ENCODE measurements at regions not wholly inside any gene's neighbourhood (a gene's known extent, or its start where the extent isn't known, plus 50 kb on each side); places are given as distances from the start of the nearest gene placed in this dataset.
"Not testable (repeated sequence)": the region's sequence is repeated elsewhere in the genome, so short reads cannot be mapped to it uniquely, and the experiment has no call there.

DNA sequence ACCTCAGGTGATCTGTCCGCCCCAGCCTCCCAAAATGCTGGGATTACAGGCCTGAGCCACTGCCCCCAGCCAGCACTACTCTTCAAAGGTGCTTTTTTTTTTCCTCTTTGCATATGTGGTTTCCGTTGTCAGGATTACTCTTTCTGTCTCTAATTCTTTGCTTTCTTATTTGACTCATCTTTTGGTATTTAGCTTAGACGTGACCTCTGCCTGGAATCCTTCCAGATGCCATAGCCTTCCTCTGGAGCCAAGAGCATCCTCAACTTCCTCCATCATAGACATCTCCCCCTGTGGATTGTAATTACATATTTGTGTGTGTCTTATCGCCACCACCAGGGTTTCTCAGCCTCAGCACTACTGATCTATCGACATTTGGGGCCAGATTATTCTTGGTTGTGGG is 84.4 kb upstream of the XYLT1 start:
- no peak for DNase-seq (ENCODE audit: low spot score)

DNA sequence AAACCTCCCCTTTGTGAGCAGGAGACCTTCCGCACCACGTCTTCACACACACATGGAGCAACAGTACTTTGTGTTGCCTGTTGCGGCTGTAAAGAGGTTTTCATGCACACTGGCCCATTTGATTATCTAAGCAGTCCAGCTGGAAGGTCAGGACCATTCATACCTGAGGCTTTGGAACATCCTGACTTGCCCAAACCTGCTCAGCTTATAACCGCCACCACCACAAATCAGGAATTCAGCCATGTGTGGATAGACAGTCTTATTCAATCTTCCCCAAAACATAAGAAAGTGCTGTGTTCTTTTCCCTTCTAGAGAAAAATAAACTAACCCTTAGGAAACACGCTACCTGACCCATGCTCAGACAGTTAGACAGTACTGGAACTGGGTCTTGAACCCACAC is 81.6 kb upstream of the XYLT1 start:
- DNase-seq (ENCODE audit: low spot score): no peak

DNA sequence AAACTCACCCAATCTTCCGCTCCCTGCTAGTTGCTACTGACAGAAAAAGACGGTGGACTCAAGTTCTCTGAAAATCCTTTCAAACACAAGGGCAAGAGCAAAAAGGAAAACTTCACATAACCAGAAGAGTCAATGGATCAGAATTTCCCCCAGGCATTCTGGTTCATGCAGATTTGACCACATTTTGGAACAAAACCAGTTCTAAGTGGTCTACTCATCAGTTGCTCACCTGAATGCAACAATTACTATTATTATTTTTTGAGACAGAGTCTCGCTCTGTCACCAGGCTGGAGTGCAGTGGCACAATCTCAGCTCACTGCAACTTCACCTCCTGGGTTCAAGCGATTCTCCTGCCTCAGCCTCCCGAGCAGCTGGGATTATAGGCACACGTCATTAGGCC is 80.9 kb upstream of the XYLT1 start:
- DNase-seq (ENCODE audit: low spot score): not testable (repeated sequence)

DNA sequence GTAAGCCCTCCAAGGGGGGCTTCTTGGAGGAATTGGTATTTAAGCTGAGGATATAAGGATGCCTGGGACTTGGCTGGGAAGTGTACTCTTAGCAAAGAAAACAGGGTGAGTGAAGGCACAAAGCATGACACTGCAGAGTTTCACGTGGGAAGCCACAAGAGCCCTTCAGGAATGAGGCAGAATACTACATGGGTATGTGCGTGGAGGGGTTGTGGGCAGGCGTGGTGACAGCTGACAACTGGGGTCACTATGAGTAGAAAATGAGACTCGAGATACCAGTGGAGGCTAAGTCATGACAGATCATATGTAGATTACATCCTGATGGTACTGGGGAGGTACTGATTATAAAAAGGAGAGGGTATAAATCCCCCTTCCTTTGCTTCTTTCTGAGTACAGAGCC is 78.1 kb upstream of the XYLT1 start:
- no peak for DNase-seq (ENCODE audit: low spot score)

DNA sequence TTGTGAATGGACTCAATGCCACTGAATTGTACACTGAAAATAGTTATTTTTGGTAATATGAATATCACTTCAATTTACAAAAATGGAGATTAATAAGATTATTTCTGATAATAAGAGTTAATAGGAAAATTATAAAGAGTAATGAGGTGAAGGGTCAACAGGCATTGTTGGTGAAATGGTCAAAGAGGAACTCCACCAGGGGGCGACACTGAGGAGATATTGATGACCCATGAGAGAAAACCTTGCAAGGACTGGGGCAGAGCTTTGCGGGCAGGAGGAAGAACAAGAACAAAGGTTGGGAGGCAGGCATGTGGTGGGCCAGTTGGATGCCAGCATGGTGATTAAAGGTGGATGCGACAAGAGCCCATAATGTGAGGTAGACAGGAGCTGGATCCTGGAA is 74.0 kb upstream of the XYLT1 start:
- no peak for DNase-seq (ENCODE audit: low spot score)

DNA sequence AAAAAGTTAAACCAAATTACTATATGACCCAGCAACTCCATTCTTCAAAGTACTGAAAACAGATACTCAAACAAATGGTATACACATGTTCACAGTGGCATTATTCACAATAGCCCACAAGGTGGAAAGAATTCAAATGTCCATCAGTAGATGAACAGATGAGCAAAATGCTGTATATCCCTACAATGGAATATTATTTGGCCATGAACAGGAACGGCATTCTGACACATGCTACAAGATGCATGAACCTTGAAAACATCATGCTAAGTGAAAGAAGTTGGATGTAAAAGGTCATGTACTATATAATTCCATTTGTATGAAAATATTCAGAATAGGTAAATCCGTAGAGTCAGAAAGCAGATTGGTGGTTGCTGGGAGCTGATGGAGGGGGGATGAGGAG is 73.5 kb upstream of the XYLT1 start:
- no peak for DNase-seq (ENCODE audit: low spot score)

DNA sequence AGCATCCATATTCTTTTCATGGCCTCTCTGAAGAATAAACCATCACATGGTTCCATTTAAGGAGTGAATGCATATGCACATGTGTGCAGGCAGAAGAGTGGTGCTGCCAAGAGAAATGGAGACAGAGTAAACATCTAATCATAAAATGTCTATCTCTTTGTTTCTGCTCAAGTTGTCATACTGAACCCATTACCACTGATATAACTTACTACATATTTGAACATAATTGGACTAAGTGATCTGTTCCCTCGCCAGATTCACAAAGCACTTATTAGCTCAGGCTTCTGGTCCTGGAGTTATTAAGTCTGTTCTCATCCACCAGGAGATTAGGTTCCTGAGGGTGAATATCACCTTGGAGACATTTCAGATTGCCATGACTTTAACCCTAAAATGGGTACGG is 72.3 kb upstream of the XYLT1 start:
- no peak for DNase-seq (ENCODE audit: low spot score)

DNA sequence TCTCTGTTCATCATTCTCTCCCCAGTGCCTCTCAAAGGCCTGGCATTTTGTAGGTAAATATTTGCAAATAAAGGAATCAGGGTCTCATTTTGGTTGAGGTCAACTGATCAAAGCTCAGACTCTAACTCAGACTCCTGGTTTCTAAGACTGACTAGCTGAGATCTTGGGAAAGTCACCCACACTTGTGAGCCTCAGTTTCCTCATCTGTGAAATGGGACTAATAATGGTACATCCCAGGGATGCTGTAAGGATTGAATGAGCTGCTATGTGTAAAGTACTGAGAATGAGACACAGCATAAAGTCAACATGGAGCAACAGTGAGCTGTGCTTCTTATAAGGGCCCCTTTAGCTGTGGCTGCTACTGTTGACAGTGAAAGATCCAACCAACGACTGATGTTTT is 70.6 kb upstream of the XYLT1 start:
- DNase-seq (ENCODE audit: low spot score): no peak

DNA sequence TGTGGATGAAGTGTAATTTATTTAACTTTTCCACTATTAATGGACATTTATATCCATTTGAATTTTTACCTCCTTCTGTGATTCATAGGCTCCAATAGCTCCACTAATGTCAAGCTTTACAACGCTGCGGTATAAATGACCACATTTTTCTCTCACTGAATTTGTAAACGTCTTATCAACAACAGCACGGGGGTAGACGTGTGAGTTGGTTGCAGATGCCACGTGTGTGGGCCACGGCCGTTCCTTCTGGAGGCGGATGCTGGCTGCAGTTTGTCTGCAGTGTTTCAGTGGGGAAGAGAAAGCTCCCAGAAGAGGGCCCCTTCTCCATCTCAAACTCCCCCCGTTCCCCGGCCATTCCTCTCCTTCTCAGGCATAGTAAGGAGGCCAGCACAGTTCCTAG is 68.2 kb upstream of the XYLT1 start:
- no peak for DNase-seq (ENCODE audit: low spot score)

DNA sequence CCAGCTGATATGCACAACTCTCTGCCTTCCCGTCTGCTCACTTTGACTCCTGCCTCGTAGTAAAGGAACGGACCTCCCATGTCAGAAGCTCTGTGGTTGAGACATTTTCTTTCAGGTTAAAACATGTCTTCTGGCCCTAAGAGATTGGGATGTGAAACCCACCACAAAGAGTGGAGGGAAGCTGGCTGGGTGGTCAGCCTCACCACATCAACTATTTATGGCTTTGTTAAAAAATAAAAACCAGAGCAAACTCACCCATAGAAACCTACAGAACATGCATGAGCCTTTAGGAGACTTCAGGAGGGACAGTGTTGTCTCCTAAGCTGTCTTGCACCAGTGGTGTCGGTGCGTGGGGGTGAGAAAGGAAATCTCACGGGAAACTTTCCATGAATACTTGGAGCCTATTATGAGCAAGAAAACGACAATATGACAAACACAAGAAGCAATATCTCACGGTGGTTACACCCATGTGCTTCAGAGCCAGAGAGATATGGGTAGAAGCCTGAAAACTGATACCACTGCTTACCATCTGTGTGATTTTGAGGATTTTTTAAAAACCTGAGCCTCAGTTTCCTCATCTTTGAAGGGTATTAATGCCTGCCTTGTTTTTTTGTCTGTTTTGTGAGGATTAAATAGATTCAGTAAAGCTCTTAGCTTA is 61.7 kb upstream of the XYLT1 start:
- no peak for DNase-seq (ENCODE audit: low spot score)

DNA sequence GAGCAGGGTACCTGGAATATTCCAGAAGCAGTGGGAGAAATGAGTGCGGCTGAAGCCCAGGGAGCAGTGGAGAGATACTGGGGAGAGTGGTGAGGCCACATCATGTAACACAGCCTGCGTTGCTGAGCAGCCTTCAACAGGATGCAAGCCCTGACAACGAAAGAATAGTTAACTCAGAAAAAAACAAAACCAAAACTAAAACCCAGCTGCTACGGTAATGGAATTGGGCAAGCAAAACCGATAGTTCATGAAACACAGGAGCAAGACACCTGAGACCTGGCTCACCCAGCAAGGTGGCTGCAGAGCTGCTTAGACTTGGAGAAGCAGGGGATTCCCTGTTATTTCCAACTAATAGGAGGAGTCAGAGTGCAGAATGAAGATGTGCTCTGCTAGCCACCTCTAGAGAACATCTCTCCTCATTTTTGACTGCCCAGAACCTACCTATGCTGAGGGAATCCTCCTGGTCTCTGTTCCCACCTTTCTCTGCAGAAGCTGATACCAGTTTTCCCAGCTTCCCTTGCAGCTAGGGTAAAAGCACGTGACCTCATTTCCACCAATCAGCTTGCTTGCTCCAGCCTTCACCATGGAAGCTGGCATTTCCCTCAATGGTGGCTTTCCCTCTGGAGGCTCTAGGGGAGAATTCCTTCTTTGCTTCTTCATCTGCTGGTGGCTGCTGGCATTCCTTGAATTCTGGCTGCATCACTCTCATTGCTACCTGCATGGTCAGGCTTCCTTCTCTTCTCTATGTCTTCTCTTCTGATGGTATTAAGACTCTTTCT is 59.4 kb upstream of the XYLT1 start:
- DNase-seq (ENCODE audit: low spot score): no peak

DNA sequence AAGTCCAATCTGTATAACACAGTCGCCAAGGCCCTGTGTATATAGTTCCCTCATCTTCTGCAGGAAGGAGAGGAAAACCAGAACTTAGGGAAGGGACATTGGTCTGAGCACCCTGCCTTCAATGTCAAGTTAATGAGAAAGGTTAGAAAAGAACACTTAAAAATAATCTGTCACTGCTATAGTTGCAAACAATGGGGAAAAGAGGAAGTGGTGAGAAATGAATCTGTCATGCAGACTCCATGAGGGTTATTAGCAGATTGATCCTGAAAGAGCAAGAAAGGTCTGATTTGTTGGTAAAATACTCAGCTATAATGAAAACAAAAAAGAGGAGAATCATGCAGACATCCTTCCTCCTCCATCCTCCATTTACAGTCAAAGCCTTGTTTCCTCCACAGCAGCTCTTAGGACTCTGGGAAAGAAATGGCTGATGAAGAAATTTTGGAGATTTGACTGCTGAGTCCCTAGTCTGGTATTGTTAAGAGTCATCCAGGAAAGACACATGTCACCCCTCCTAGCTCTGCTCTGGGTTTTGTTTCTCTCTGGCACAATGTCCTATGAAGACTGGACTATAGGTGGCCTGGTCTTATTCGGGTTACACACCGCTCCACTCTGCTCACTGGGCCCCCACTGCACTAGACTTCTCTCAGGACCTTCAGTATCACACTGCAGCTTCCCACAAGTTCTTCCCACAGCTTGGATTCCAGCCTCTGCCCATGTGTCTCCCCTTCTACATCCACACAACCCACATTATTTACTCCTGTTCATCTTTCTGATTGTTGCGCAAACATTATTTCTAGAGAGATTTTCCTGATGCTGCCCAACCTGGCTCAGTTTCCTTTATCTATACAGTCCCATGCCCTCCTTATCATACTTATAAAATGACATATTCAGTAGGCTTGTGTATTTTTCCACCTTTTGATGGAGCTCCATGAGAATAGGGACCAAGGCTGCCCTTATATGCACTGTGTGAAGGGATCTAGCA is 56.5 kb upstream of the XYLT1 start:
- DNase-seq (ENCODE audit: low spot score): no peak

DNA sequence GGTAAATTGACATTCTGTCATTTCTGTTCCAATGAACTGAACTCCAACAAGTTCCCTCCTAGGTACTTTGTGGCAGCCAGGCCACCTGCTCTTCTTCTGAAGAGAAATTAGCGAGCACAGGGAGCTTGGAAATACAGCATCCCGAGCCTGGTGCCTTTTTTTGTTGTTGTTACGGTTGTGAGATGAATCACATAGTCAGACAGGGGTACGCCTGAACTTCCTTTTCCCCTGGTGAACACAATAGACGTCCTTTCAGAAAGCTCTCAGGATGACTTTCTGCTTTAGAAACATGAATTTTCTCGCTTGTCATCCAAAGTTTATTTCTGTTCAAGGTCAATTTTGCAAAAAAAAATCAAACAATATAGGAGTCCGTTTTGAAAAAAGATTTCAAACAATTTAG is 53.9 kb upstream of the XYLT1 start:
- no peak for DNase-seq (ENCODE audit: low spot score)

DNA sequence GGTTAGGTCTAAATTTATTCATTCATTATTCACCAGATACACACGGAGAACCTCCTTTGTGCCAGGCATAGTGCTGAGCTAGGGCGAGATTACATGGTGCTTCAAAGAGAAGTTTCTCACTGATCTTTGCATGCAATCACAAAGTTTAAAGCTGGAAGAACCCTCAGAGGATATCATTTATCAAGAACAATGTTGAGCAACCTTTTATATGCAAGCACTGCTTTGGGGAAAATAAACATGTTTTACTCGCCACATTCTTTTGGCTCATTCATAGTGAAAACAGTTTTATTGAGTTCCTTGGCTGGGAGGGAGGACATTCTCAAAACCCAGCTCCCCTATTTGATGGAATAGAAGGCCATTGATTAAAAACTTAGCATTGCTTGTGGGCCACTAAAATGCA is 49.8 kb upstream of the XYLT1 start:
- DNase-seq (ENCODE audit: low spot score): no peak
